MM.1S (cell line): ENCODE measurements at regions not wholly inside any gene's neighbourhood (a gene's known extent, or its start where the extent isn't known, plus 50 kb on each side); places are given as distances from the start of the nearest gene placed in this dataset.

ENCODE experiments used
- EZH2phosphoT487 ChIP-seq: fragments of 300-600 bp; sonication (generic); IDR thresholded peaks from 2 replicates; pipeline ENCODE4 v1.6.1; 2018; ENCODE audit warnings: antibody characterized with exemption, low read length
- TF ChIP-seq, protein P1 (sequence below): fragments of 300-600 bp; sonication (generic); IDR thresholded peaks from 2 replicates; pipeline ENCODE4 v1.5.1; 2016; ENCODE audit warnings: antibody characterized with exemption, low read length, mixed read lengths

DNA sequence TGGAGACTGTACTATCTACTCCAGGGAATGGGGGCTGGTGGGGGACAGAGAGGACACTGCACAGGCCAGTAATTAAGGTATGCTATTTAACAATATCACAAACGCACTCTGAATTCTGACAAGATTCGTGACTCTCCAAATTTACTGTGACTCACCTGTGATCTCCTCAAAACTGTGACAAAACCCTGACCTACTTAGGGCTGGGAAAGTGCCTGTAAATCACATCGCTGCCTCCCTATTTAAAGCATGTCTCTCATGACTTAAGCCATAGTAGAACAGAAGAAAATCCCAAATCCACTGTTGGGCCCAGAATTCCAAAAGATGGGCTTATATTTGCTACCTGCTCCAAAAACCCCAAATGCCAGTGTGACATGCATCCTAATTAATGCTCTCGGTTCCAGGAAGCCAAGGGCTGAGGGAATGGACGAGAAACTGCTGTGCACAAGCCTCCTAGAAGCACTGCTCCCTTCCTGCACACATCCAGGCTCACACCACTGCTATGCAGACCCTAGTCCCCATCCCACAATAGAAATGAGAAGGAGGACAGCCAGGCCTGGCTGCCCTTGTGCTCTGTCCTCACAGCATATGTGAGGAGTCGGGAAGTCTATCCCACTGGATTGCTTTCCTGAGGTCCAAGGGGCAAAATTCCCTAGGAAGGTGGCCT, 187.7 kb upstream of the CHRNA7 start:
- TF ChIP-seq, protein P1, sequence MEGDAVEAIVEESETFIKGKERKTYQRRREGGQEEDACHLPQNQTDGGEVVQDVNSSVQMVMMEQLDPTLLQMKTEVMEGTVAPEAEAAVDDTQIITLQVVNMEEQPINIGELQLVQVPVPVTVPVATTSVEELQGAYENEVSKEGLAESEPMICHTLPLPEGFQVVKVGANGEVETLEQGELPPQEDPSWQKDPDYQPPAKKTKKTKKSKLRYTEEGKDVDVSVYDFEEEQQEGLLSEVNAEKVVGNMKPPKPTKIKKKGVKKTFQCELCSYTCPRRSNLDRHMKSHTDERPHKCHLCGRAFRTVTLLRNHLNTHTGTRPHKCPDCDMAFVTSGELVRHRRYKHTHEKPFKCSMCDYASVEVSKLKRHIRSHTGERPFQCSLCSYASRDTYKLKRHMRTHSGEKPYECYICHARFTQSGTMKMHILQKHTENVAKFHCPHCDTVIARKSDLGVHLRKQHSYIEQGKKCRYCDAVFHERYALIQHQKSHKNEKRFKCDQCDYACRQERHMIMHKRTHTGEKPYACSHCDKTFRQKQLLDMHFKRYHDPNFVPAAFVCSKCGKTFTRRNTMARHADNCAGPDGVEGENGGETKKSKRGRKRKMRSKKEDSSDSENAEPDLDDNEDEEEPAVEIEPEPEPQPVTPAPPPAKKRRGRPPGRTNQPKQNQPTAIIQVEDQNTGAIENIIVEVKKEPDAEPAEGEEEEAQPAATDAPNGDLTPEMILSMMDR: no peak
- TF ChIP-seq EZH2phosphoT487: no peak
